GM12891 (cell line): ENCODE measurements at regions not wholly inside any gene's neighbourhood (a gene's known extent, or its start where the extent isn't known, plus 50 kb on each side); places are given as distances from the start of the nearest gene placed in this dataset.

Experiments used
- POLR2A ChIP-seq: IDR thresholded peaks from 2 replicates; pipeline ENCODE4 v1.6.1; 2011; ENCODE audit warnings: low read depth, low read length, control low read depth
- POLR2AphosphoS5 ChIP-seq: IDR thresholded peaks from 2 replicates; pipeline ENCODE4 v1.6.1; 2011; ENCODE audit warnings: low read depth, low read length, control low read depth
- SPI1 ChIP-seq: IDR thresholded peaks from 2 replicates; pipeline ENCODE4 v1.6.1; 2011; ENCODE audit warnings: low read depth, low read length, control low read depth

DNA sequence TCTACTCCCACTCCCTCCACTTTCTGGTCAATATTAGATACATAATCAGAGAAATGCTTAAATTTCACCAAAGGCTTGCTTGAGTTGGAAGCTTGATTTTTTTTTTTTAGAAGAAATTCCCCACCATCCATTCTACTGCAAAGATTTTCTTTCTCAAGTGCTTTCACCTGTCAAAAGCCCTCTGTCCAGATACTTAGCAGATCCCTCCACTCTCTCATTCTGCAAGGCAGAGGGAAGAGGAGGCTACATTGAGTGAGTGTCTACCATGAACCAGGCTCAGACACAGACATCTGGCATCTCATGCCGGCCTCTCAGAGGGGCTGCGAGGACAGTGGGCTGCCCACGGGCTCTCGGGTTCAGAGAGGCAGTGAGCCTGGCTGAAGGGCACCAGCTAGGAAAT is 127.6 kb upstream of the GSC start:
- TF ChIP-seq POLR2A (no peak), POLR2AphosphoS5 (no peak), SPI1 (no peak)
